DOHH2 (cell line): ENCODE measurements at regions not wholly inside any gene's neighbourhood (a gene's known extent, or its start where the extent isn't known, plus 50 kb on each side); places are given as distances from the start of the nearest gene placed in this dataset.

Experiments used
- H3F3A ChIP-seq: fragments of 200-600 bp; sonication (generic), shearing (Covaris generic); 2 replicates; pipeline ENCODE4 v1.6.0; 2016; ENCODE audit warnings: antibody characterized with exemption, mild to moderate bottlenecking; ENCODE audit not compliant: control insufficient read depth, insufficient read depth
- H3K27ac ChIP-seq: fragments of 200-600 bp; sonication (generic); 2 replicates; pipeline ENCODE4 v1.5.1; 2014; ENCODE audit warnings: low read depth, mild to moderate bottlenecking, low read length, moderate library complexity
- H3K27me3 ChIP-seq: fragments of 200-600 bp; sonication (generic); 2 replicates; pipeline ENCODE4 v1.6.1; 2014; ENCODE audit warnings: mild to moderate bottlenecking, low read length, mixed read lengths; ENCODE audit not compliant: control insufficient read depth
- H3K36me3 ChIP-seq: fragments of 200-600 bp; sonication (generic); 2 replicates; pipeline ENCODE4 v1.6.1; 2014; ENCODE audit warnings: mild to moderate bottlenecking, low read length, moderate library complexity, mixed read lengths; ENCODE audit not compliant: control insufficient read depth
- H3K4me1 ChIP-seq: fragments of 200-600 bp; sonication (generic); 2 replicates; pipeline ENCODE4 v1.6.1; 2014; ENCODE audit warnings: mild to moderate bottlenecking, low read length, mixed read lengths; ENCODE audit not compliant: control insufficient read depth
- H3K4me2 ChIP-seq: fragments of 200-600 bp; sonication (generic); 2 replicates; pipeline ENCODE4 v1.6.0; 2014; ENCODE audit warnings: mild to moderate bottlenecking, low read length, moderate library complexity
- H3K4me3 ChIP-seq: fragments of 200-600 bp; sonication (generic); 2 replicates; pipeline ENCODE4 v1.5.1; 2014; ENCODE audit warnings: mild to moderate bottlenecking, low read length, mixed read lengths
- H3K79me2 ChIP-seq: fragments of 200-600 bp; sonication (generic); 2 replicates; pipeline ENCODE4 v1.6.1; 2014; ENCODE audit warnings: mild to moderate bottlenecking, low read length, mixed read lengths; ENCODE audit not compliant: control insufficient read depth
- H3K9me2 ChIP-seq: fragments of 200-600 bp; sonication (generic); replicated peaks from 2 replicates; pipeline ENCODE4 v1.6.1; 2014; ENCODE audit warnings: mild to moderate bottlenecking, low read length, mixed read lengths; ENCODE audit not compliant: control insufficient read depth
- H3K9me3 ChIP-seq: fragments of 200-600 bp; sonication (generic); 2 replicates; pipeline ENCODE4 v1.6.1; 2014; ENCODE audit warnings: antibody characterized with exemption, low read length, mixed read lengths; ENCODE audit not compliant: control insufficient read depth, insufficient read depth
- H4K20me1 ChIP-seq: fragments of 200-600 bp; sonication (generic); 2 replicates; pipeline ENCODE4 v1.6.0; 2014; ENCODE audit warnings: low read depth, mild to moderate bottlenecking, antibody characterized with exemption, low read length, moderate library complexity; ENCODE audit not compliant: control insufficient read depth, insufficient read depth
- EZH2phosphoT487 ChIP-seq: fragments of 200-600 bp; sonication (generic); IDR thresholded peaks from 2 replicates; pipeline ENCODE4 v1.6.1; 2017; ENCODE audit warnings: borderline replicate concordance, mild to moderate bottlenecking, antibody characterized with exemption, low read length, moderate library complexity, mixed read lengths
- TF ChIP-seq, protein P1 (sequence below): fragments of 200-600 bp; sonication (generic); IDR thresholded peaks from one replicate; pipeline ENCODE4 v1.5.1; 2014; ENCODE audit warnings: antibody characterized with exemption, mild to moderate bottlenecking, low read depth, low read length; ENCODE audit not compliant: poor library complexity, severe bottlenecking

DNA sequence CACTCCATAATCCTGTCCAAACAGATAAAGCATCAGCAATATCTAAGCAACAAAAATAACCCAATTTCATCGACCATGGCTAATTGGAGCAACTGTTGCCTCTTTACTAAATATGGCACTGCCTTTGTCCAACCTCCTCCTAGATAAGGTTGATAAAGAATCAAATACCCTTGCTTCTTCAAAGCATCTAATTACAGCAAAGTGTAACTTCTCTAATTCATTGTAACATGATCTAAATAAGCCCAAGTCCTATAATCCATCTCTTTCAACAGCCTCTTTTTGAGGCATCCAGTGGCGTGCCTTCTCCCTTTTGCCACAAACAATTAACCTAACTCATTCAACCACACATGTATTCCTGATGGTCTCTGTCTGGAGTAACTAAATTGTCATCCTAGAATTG is 81.7 kb upstream of the KLHL1 start:
- no peak for TF ChIP-seq EZH2phosphoT487
- TF ChIP-seq, protein P1, sequence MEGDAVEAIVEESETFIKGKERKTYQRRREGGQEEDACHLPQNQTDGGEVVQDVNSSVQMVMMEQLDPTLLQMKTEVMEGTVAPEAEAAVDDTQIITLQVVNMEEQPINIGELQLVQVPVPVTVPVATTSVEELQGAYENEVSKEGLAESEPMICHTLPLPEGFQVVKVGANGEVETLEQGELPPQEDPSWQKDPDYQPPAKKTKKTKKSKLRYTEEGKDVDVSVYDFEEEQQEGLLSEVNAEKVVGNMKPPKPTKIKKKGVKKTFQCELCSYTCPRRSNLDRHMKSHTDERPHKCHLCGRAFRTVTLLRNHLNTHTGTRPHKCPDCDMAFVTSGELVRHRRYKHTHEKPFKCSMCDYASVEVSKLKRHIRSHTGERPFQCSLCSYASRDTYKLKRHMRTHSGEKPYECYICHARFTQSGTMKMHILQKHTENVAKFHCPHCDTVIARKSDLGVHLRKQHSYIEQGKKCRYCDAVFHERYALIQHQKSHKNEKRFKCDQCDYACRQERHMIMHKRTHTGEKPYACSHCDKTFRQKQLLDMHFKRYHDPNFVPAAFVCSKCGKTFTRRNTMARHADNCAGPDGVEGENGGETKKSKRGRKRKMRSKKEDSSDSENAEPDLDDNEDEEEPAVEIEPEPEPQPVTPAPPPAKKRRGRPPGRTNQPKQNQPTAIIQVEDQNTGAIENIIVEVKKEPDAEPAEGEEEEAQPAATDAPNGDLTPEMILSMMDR, result no peak
- H3K4me3 ChIP-seq, result no peak overlapping the region
- no peaks in the 10 kb centered on the region for H3K9me2 ChIP-seq
- no peaks in the 10 kb centered on the region for H3K4me1 ChIP-seq
- no peaks in the 10 kb centered on the region for H3F3A ChIP-seq
- no peak overlapping the region for H3K4me2 ChIP-seq
- no peaks in the 10 kb centered on the region for H3K36me3 ChIP-seq
- no peak overlapping the region for H3K27ac ChIP-seq
- H3K27me3 ChIP-seq, result no peaks in the 10 kb centered on the region
- H3K79me2 ChIP-seq, result no peaks in the 10 kb centered on the region
- no peaks in the 10 kb centered on the region for H3K9me3 ChIP-seq
- H4K20me1 ChIP-seq, result no peaks in the 10 kb centered on the region

DNA sequence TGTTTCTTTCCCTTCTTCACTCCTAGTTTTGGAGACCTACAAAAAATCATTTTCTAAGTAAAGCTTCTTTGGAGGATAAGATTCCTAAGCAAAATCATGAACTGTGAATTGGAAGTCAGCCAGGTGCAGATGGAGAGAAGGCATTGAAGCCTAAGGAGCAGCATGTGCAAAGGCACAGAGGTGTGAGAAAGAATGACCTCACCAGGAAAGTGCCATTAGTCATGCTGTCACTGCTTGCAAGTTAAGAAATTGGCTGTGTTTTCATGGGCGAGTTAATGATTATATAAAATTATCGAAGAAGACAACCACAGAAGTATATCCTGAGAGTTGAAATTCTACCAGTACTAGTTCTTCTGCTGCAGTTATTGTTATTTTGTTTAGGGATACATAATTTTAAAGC is 80.3 kb upstream of the KLHL1 start:
- Histone ChIP-seq H3K9me2 (no peaks in the 10 kb centered on the region), H3K27me3 (no peaks in the 10 kb centered on the region), H3K79me2 (no peaks in the 10 kb centered on the region), H3K4me2 (no peak overlapping the region), H3K27ac (no peak overlapping the region), H3K9me3 (no peaks in the 10 kb centered on the region), H3K4me3 (no peak overlapping the region), H3K4me1 (no peaks in the 10 kb centered on the region), H3K36me3 (no peaks in the 10 kb centered on the region), H3F3A (no peaks in the 10 kb centered on the region), H4K20me1 (no peaks in the 10 kb centered on the region)
- TF ChIP-seq, protein P1, result no peak
- TF ChIP-seq EZH2phosphoT487, result no peak

DNA sequence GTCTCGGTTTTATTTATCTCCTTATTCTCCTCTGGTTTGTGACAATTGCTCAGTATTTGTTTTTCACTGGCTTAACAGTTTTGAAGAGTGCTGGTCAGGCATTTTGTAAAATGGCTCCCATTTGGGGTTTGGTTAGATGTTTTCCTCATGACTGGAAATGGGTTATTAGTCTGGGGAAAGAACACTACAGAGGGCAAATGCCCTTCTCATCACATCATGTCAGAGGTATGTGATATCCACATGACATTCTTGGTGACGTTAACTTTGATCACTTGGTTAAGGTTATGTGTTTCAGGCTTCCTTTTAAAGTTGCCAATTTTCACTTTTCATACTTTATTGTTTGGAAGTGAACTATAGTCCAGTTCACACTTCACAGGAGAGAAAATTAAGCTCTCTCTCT is 74.8 kb upstream of the KLHL1 start:
- Histone ChIP-seq H3K27me3 (no peaks in the 10 kb centered on the region), H3K4me3 (no peak overlapping the region), H3K79me2 (no peaks in the 10 kb centered on the region), H3K36me3 (no peaks in the 10 kb centered on the region), H4K20me1 (no peaks in the 10 kb centered on the region), H3F3A (no peaks in the 10 kb centered on the region), H3K27ac (no peak overlapping the region), H3K9me3 (no peaks in the 10 kb centered on the region), H3K4me1 (no peaks in the 10 kb centered on the region), H3K4me2 (no peak overlapping the region), H3K9me2 (no peaks in the 10 kb centered on the region)
- TF ChIP-seq, protein P1, result no peak
- TF ChIP-seq EZH2phosphoT487, result no peak
